GM23338 (cell line): ENCODE measurements at regions not wholly inside any gene's neighbourhood (a gene's known extent, or its start where the extent isn't known, plus 50 kb on each side); places are given as distances from the start of the nearest gene placed in this dataset.

Experiments used
- ATAC-seq: fragments of 200-7000 bp; cut with Tn5 transposase; 3 replicates; pipeline ENCODE4 v1.9.1; 2020
- DNase-seq: peaks from one replicate; pipeline ENCODE4 v3.0.0-alpha.2; 2015; ENCODE audit warnings: low spot score
- H2AFZ ChIP-seq: fragments of 200-600 bp; sonication (generic); 2 replicates; pipeline ENCODE4 v1.8.0; 2016; ENCODE audit warnings: antibody characterized with exemption, mild to moderate bottlenecking, moderate library complexity
- H3F3A ChIP-seq: fragments of 200-600 bp; sonication (generic); replicated peaks from 2 replicates; pipeline ENCODE4 v1.8.0; 2017; ENCODE audit warnings: antibody characterized with exemption, mixed run types, low read depth
- H3K27ac ChIP-seq: fragments of 200-600 bp; sonication (generic); 2 replicates; pipeline ENCODE4 v1.6.1; 2016; ENCODE audit warnings: low read depth
- H3K27me3 ChIP-seq: fragments of 200-600 bp; sonication (generic); 2 replicates; pipeline ENCODE4 v1.8.0; 2016; ENCODE audit warnings: mild to moderate bottlenecking, mixed run types, moderate library complexity; ENCODE audit not compliant: insufficient read depth
- H3K36me3 ChIP-seq: fragments of 200-600 bp; sonication (generic); 2 replicates; pipeline ENCODE4 v1.8.0; 2016; ENCODE audit warnings: mild to moderate bottlenecking; ENCODE audit not compliant: insufficient read depth
- H3K4me1 ChIP-seq: fragments of 200-600 bp; sonication (generic); 2 replicates; pipeline ENCODE4 v1.8.0; 2016; ENCODE audit warnings: mild to moderate bottlenecking, moderate library complexity; ENCODE audit not compliant: insufficient read depth
- H3K4me2 ChIP-seq: fragments of 200-600 bp; sonication (generic); 2 replicates; pipeline ENCODE4 v1.7.1; 2017; ENCODE audit warnings: mixed run types
- H3K4me3 ChIP-seq: fragments of 200-600 bp; sonication (generic); 2 replicates; pipeline ENCODE4 v1.6.1; 2016; ENCODE audit warnings: mixed run types
- H3K79me2 ChIP-seq: fragments of 200-600 bp; sonication (generic); replicated peaks from 2 replicates; pipeline ENCODE4 v1.8.0; 2017; ENCODE audit warnings: mild to moderate bottlenecking; ENCODE audit not compliant: insufficient read depth
- H3K9me2 ChIP-seq: fragments of 200-600 bp; sonication (generic); 2 replicates; pipeline ENCODE4 v1.8.0; 2017; ENCODE audit not compliant: insufficient read depth
- H4K20me1 ChIP-seq: fragments of 200-600 bp; sonication (generic); replicated peaks from 2 replicates; pipeline ENCODE4 v1.8.0; 2017; ENCODE audit warnings: mild to moderate bottlenecking; ENCODE audit not compliant: insufficient read depth
- H3K27ac Mint-ChIP-seq: 2 replicates; pipeline ENCODE4 v1.8.0; 2020; ENCODE audit warnings: inconsistent platforms, mild to moderate bottlenecking, moderate library complexity, mixed read lengths
- H3K27me3 Mint-ChIP-seq: 3 replicates; pipeline ENCODE4 v1.8.0; 2022; ENCODE audit warnings: low read depth, mild to moderate bottlenecking, moderate library complexity, mixed read lengths, inconsistent platforms; ENCODE audit not compliant: insufficient read depth, poor library complexity
- H3K36me3 Mint-ChIP-seq: 3 replicates; pipeline ENCODE4 v1.8.0; 2021; ENCODE audit warnings: low read depth, mild to moderate bottlenecking, inconsistent platforms, moderate library complexity, mixed read lengths
- H3K4me1 Mint-ChIP-seq: 3 replicates; pipeline ENCODE4 v1.8.0; 2020; ENCODE audit warnings: mild to moderate bottlenecking, inconsistent platforms, mixed read lengths
- H3K4me3 Mint-ChIP-seq: 3 replicates; pipeline ENCODE4 v1.8.0; 2021; ENCODE audit warnings: moderate library complexity, mild to moderate bottlenecking, inconsistent platforms, mixed read lengths
- H3K9me3 Mint-ChIP-seq: 3 replicates; pipeline ENCODE4 v1.8.0; 2020; ENCODE audit warnings: moderate library complexity, mild to moderate bottlenecking, inconsistent platforms, mixed read lengths
- EZH2 ChIP-seq: fragments of 200-600 bp; sonication (generic); IDR thresholded peaks from one replicate; pipeline ENCODE4 v1.8.0; 2017; ENCODE audit warnings: antibody characterized with exemption, mild to moderate bottlenecking, low read depth; ENCODE audit not compliant: unreplicated experiment
- EZH2phosphoT487 ChIP-seq: fragments of 200-600 bp; sonication (generic); IDR thresholded peaks from one replicate; pipeline ENCODE4 v1.8.1; 2018; ENCODE audit warnings: antibody characterized with exemption; ENCODE audit not compliant: unreplicated experiment
- JUNB ChIP-seq: IDR thresholded peaks from one replicate; pipeline ENCODE4 v1.6.1; 2016; ENCODE audit warnings: antibody characterized with exemption; ENCODE audit not compliant: unreplicated experiment
- POLR2AphosphoS5 ChIP-seq: IDR thresholded peaks from 2 replicates; pipeline ENCODE4 v1.6.1; 2016; ENCODE audit warnings: antibody characterized with exemption, low read depth
- ZNF331 ChIP-seq: fragments of 250-450 bp; sonication (Bioruptor Pico); IDR thresholded peaks from 2 replicates; pipeline ENCODE4 v1.5.0; 2020; ENCODE audit warnings: low read depth, mild to moderate bottlenecking, moderate library complexity
- TF ChIP-seq, protein P1 (sequence below), 2 experiments: fragments of 200-600 bp in 1 of 2; sonication (generic) in 1 of 2; conservative IDR thresholded peaks; 2 replicates each; pipeline versions ENCODE4 v1.5.1 to v1.6.1; 2016 to 2017; ENCODE audit warnings: antibody characterized with exemption in 2 of 2, low read depth in 2 of 2, mild to moderate bottlenecking in 2 of 2, moderate library complexity in 1 of 2
- TF ChIP-seq, protein P2 (sequence below): IDR thresholded peaks from one replicate; pipeline ENCODE4 v1.6.1; 2018; ENCODE audit warnings: antibody characterized with exemption; ENCODE audit not compliant: unreplicated experiment

GRCh38 chr3:109774108-109774507 is 436.8 kb upstream of the DPPA4 start (continued):
- TF ChIP-seq, protein P1, sequence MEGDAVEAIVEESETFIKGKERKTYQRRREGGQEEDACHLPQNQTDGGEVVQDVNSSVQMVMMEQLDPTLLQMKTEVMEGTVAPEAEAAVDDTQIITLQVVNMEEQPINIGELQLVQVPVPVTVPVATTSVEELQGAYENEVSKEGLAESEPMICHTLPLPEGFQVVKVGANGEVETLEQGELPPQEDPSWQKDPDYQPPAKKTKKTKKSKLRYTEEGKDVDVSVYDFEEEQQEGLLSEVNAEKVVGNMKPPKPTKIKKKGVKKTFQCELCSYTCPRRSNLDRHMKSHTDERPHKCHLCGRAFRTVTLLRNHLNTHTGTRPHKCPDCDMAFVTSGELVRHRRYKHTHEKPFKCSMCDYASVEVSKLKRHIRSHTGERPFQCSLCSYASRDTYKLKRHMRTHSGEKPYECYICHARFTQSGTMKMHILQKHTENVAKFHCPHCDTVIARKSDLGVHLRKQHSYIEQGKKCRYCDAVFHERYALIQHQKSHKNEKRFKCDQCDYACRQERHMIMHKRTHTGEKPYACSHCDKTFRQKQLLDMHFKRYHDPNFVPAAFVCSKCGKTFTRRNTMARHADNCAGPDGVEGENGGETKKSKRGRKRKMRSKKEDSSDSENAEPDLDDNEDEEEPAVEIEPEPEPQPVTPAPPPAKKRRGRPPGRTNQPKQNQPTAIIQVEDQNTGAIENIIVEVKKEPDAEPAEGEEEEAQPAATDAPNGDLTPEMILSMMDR (conservative IDR thresholded peaks at IDR 0.05; ENCODE audit: low read depth in 2 of 2), result no peak
- no peak for TF ChIP-seq EZH2phosphoT487

DNA sequence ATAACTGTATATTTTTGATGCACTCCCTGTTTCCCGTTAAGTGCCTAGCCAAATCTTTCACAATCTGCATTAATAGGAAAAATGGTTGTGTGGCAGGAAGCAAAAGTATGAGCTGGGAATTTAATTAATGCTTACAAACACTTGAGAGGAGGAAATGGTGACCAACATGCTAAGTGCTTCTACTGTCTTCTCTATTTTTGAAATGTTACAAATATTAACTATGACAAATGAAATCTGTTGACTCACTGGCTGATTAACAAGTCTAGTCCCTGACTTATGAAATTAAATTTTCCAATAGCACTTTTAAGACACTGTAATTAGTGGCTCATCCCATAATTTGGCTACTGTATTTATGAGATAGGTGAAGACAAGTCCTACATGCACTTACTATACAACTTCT is 446.9 kb upstream of the DPPA4 start:
- H3K36me3 ChIP-seq, result no peaks in the 10 kb centered on the region
- no peak overlapping the region for H2AFZ ChIP-seq
- Mint-ChIP-seq H3K27me3 (no peaks in the 10 kb centered on the region), H3K27ac (no peak overlapping the region), H3K4me1 (no peaks in the 10 kb centered on the region), H3K4me3 (no peak overlapping the region), H3K36me3 (peaks cover 12% of the 10 kb centered on the region), H3K9me3 (peaks cover 20% of the 10 kb centered on the region)
- H3K27ac ChIP-seq, result no peak overlapping the region
- no peaks in the 10 kb centered on the region for H3K79me2 ChIP-seq
- no peaks in the 10 kb centered on the region for H3F3A ChIP-seq
- ATAC-seq (no peak), DNase-seq (no peak)
- no peaks in the 10 kb centered on the region for H3K4me1 ChIP-seq
- TF ChIP-seq, protein P2, sequence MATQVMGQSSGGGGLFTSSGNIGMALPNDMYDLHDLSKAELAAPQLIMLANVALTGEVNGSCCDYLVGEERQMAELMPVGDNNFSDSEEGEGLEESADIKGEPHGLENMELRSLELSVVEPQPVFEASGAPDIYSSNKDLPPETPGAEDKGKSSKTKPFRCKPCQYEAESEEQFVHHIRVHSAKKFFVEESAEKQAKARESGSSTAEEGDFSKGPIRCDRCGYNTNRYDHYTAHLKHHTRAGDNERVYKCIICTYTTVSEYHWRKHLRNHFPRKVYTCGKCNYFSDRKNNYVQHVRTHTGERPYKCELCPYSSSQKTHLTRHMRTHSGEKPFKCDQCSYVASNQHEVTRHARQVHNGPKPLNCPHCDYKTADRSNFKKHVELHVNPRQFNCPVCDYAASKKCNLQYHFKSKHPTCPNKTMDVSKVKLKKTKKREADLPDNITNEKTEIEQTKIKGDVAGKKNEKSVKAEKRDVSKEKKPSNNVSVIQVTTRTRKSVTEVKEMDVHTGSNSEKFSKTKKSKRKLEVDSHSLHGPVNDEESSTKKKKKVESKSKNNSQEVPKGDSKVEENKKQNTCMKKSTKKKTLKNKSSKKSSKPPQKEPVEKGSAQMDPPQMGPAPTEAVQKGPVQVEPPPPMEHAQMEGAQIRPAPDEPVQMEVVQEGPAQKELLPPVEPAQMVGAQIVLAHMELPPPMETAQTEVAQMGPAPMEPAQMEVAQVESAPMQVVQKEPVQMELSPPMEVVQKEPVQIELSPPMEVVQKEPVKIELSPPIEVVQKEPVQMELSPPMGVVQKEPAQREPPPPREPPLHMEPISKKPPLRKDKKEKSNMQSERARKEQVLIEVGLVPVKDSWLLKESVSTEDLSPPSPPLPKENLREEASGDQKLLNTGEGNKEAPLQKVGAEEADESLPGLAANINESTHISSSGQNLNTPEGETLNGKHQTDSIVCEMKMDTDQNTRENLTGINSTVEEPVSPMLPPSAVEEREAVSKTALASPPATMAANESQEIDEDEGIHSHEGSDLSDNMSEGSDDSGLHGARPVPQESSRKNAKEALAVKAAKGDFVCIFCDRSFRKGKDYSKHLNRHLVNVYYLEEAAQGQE, result no peak
- TF ChIP-seq EZH2phosphoT487, result no peak
- no peak for TF ChIP-seq ZNF331 (CRISPR knock-in tag)
- TF ChIP-seq, protein P1 (conservative IDR thresholded peaks at IDR 0.05; ENCODE audit: low read depth in 2 of 2), result no peak
- TF ChIP-seq POLR2AphosphoS5, result no peak
- TF ChIP-seq JUNB, result no peak
- no peak for TF ChIP-seq EZH2
- H3K27me3 ChIP-seq, result no peaks in the 10 kb centered on the region
- H4K20me1 ChIP-seq, result no peaks in the 10 kb centered on the region
- no peak overlapping the region for H3K4me3 ChIP-seq
- H3K9me2 ChIP-seq, result peaks cover 7% of the 10 kb centered on the region; the same call in 1 of the 2 replicates
- no peak overlapping the region for H3K4me2 ChIP-seq
